Heart left ventricle (tissue), 16 donors: ENCODE measurements at regions not wholly inside any gene's neighbourhood (a gene's known extent, or its start where the extent isn't known, plus 50 kb on each side); places are given as distances from the start of the nearest gene placed in this dataset.
A peak's percentile ranks its signal among the peaks of the same experiment; 100 is the strongest.

ENCODE experiments used
- ATAC-seq, 4 donors: fragments of 200-7000 bp; cut with Tn5 transposase; one replicate each; pipeline ENCODE4 v1.9.1; 2020 to 2022; ENCODE audit warnings: moderate library complexity in 4 of 4, mild to moderate bottlenecking in 3 of 4, moderate number of reproducible peaks in 1 of 4
- DNase-seq, 5 donors: peaks; one replicate each; pipeline ENCODE4 v3.0.0-alpha.2; 2020
- H3K27ac ChIP-seq, 12 donors: fragments of 200-600 bp; sonication (generic) in 4 of 12; one replicate each; pipeline versions ENCODE4 v1.5.0 to v1.8.0; 2016 to 2022; ENCODE audit warnings: mild to moderate bottlenecking in 2 of 12
- H3K27me3 ChIP-seq, 9 donors: fragments of 200-600 bp; sonication (generic) in 2 of 9; one replicate each; pipeline versions ENCODE4 v1.5.1 to v1.8.0; 2016 to 2022; ENCODE audit warnings: mild to moderate bottlenecking in 3 of 9
- H3K36me3 ChIP-seq, 9 donors: fragments of 200-600 bp; sonication (generic) in 2 of 9; one replicate each; pipeline versions ENCODE4 v1.5.0 to v1.8.0; 2018 to 2022; ENCODE audit warnings: mild to moderate bottlenecking in 2 of 9
- H3K4me1 ChIP-seq, 12 donors: fragments of 200-600 bp; sonication (generic) in 4 of 12; one replicate each; pipeline versions ENCODE4 v1.5.0 to v1.8.0; 2016 to 2022; ENCODE audit warnings: mild to moderate bottlenecking in 3 of 12
- H3K4me3 ChIP-seq, 12 donors: fragments of 200-600 bp; sonication (generic) in 4 of 12; one replicate each; pipeline versions ENCODE4 v1.5.0 to v1.8.0; 2017 to 2022; ENCODE audit warnings: mild to moderate bottlenecking in 9 of 12, moderate library complexity in 4 of 12
- H3K9me3 ChIP-seq, 12 donors: fragments of 200-600 bp; sonication (generic) in 4 of 12; one replicate each; pipeline versions ENCODE4 v1.5.0 to v1.8.0; 2016 to 2022; ENCODE audit warnings: mild to moderate bottlenecking in 1 of 12
- POLR2A ChIP-seq, 2 donors: fragments of 450-650 bp; IDR thresholded peaks; one replicate each; pipeline ENCODE4 v1.6.1; 2017; ENCODE audit warnings: antibody characterized with exemption in 2 of 2, mild to moderate bottlenecking in 2 of 2, moderate library complexity in 2 of 2
- WGBS, 4 donors: extraction: QIAGEN DNeasy Blood & Tissue Kit in 2 of 4; methylation state at CpG; one replicate each; pipeline versions ENCODE4 v1.1.5 to v1.1.7; 2013 to 2018; 5-methylcytosine and 5-hydroxymethylcytosine counted together
- intact Hi-C, 10 donors: fragments of 100-400 bp; cut with DNase I; formaldehyde crosslinking; loops; one replicate each; pipeline versions ENCODE4 v1.11.1 to v1.14.2; 2022
- TF ChIP-seq, protein P1 (sequence below), 12 donors: fragments of 200-600 bp; sonication (generic) in 4 of 12; IDR thresholded peaks; one replicate each; pipeline versions ENCODE4 v1.5.0 to v1.8.0; 2018 to 2022; ENCODE audit warnings: antibody characterized with exemption in 12 of 12, mild to moderate bottlenecking in 5 of 12
- donor health status: ischemic (EF 13 %, LVEDD 7.1; RV severe dilation, severe dysfunction).
- donor health status: healthy with polysubstance abuse.
- donor health status: DM: no; HTN: yes; CAD: no.
- donor health status: DM: no; HTN: no; CAD: no.
- donor health status: ischemic (EF 25% LVEDD 6.9; RV normal size, moderate dysfunction).
- donor health status: ischemic (EF 25% LVEDD 5.7; RV mildly dilated, moderate dysfunction).
- donor health status: healthy.
- donor health status: DM: yes; HTN: yes; CAD: no.
- donor health status: ischemic (EF 35%, LVEDD 5.7; RV mildly dilated, moderate dysfunction).
- donor health status: nonischemic (EF 11% LVEDD 7.7; RV severe dilation, severe dysfunction).
- donor health status: DM: yes; HTN: yes; CAD: no.
- donor health status: PGD.
- donor health status: ischemic (EF 29% LVEDD 5.4; RV normal size, mild dysfunction).
- donor health status: nonischemic (EF 23%, LVEDD 6.1; RV moderate dilation, normal function).

DNA sequence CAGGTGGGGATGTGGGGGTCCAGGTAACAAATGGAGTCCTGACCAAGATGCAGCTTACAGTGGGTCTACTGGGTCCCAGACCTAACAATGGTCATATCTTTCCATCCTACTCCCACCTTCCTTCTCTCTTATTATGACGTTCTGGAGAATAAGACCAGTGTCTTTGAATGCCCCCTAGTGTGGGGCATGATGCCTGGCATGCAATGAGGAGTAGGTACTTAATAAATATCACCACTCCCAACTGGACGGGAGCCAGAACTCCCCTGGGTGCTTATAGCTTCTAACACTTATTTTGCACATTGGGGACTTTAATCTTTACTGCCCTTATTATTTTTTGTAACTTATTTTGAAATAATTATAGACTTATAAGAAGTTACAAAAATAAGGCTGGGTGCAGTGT is 98.2 kb downstream of the NDFIP1 start:
- Histone ChIP-seq H3K27ac (no peak overlapping the region), H3K4me1 (no peaks in the 10 kb centered on the region), H3K4me3 (no peak overlapping the region), H3K9me3 (no peaks in the 10 kb centered on the region), H3K27me3 (peaks cover 0 to 3% (median 0%) of the 10 kb centered on the region in 9 donors), H3K36me3 (no peaks in the 10 kb centered on the region)
- DNase-seq: no peak
- TF ChIP-seq POLR2A (IDR thresholded peaks at IDR 0.05): no peak
- TF ChIP-seq, protein P1, sequence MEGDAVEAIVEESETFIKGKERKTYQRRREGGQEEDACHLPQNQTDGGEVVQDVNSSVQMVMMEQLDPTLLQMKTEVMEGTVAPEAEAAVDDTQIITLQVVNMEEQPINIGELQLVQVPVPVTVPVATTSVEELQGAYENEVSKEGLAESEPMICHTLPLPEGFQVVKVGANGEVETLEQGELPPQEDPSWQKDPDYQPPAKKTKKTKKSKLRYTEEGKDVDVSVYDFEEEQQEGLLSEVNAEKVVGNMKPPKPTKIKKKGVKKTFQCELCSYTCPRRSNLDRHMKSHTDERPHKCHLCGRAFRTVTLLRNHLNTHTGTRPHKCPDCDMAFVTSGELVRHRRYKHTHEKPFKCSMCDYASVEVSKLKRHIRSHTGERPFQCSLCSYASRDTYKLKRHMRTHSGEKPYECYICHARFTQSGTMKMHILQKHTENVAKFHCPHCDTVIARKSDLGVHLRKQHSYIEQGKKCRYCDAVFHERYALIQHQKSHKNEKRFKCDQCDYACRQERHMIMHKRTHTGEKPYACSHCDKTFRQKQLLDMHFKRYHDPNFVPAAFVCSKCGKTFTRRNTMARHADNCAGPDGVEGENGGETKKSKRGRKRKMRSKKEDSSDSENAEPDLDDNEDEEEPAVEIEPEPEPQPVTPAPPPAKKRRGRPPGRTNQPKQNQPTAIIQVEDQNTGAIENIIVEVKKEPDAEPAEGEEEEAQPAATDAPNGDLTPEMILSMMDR (IDR thresholded peaks at IDR 0.05): peak in 1 of 12 donors; percentile 18
- intact Hi-C loops: no loop called here
- 39 to 59% (median 49%) methylated on average over 2 of the region's 2 CpGs for WGBS, 4 donors
- no peak for ATAC-seq

DNA sequence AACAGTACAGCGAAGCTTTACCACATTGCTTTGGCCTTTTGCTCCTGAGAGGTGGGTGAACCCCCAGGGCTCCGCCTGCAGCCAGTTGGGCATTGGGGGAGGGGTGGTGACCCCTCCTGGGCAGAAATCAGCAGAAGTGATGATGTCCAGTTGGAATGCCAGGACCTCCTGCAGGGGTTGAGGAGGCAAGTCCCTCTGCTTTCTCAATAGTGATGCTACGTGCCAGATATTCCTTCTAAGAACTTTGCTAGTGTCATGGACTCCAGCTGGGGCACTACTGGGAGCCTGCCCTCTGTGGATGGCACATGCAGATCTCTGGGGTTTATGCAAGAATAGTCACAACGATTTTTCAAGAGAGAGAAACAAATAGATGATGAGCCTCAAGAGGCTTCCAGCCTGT is 95.6 kb downstream of the NDFIP1 start:
- TF ChIP-seq, protein P1 (IDR thresholded peaks at IDR 0.05): no peak
- TF ChIP-seq POLR2A (IDR thresholded peaks at IDR 0.05): no peak
- H3K27ac ChIP-seq: no peak overlapping the region
- WGBS, 4 donors: 79 to 81% (median 79%) methylated on average over 4 of the region's 4 CpGs
- DNase-seq (no peak), ATAC-seq (no peak)
- no peaks in the 10 kb centered on the region for H3K36me3 ChIP-seq
- H3K9me3 ChIP-seq: no peaks in the 10 kb centered on the region
- intact Hi-C loops: no loop called here
- no peak overlapping the region for H3K4me3 ChIP-seq
- no peaks in the 10 kb centered on the region for H3K4me1 ChIP-seq
- H3K27me3 ChIP-seq: peaks cover 0 to 3% (median 0%) of the 10 kb centered on the region in 9 donors
